Fibroblast of lung (primary cell): ENCODE measurements at regions not wholly inside any gene's neighbourhood (a gene's known extent, or its start where the extent isn't known, plus 50 kb on each side); places are given as distances from the start of the nearest gene placed in this dataset.
"Not testable (repeated sequence)": the region's sequence is repeated elsewhere in the genome, so short reads cannot be mapped to it uniquely, and the experiment has no call there.

Experiments
- EZH2 ChIP-seq: IDR thresholded peaks from 2 replicates; pipeline ENCODE4 v1.5.1; 2012; ENCODE audit warnings: low read length, control low read depth, mild to moderate bottlenecking; ENCODE audit errors: missing control alignments
- TF ChIP-seq, protein P1 (sequence below), 2 donors: IDR thresholded peaks in 1 of 2; conservative IDR thresholded peaks in 1 of 2; 1 replicate in 1 of 2; 2 replicates in 1 of 2; pipeline ENCODE4 v1.5.1; 2011 to 2012; ENCODE audit warnings: low read length in 2 of 2, control low read depth in 1 of 2, inconsistent platforms in 1 of 2, low read depth in 1 of 2, mild to moderate bottlenecking in 1 of 2

- TF ChIP-seq, protein P1, sequence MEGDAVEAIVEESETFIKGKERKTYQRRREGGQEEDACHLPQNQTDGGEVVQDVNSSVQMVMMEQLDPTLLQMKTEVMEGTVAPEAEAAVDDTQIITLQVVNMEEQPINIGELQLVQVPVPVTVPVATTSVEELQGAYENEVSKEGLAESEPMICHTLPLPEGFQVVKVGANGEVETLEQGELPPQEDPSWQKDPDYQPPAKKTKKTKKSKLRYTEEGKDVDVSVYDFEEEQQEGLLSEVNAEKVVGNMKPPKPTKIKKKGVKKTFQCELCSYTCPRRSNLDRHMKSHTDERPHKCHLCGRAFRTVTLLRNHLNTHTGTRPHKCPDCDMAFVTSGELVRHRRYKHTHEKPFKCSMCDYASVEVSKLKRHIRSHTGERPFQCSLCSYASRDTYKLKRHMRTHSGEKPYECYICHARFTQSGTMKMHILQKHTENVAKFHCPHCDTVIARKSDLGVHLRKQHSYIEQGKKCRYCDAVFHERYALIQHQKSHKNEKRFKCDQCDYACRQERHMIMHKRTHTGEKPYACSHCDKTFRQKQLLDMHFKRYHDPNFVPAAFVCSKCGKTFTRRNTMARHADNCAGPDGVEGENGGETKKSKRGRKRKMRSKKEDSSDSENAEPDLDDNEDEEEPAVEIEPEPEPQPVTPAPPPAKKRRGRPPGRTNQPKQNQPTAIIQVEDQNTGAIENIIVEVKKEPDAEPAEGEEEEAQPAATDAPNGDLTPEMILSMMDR (conservative IDR thresholded peaks at IDR 0.05 in 1 of 2, IDR thresholded peaks at IDR 0.05 in 1 of 2; ENCODE audit: low read depth in 1 of 2, low read length in 2 of 2): not testable (repeated sequence)
- not testable (repeated sequence) for TF ChIP-seq EZH2
These were observed 76.1 kb upstream of the CRIM1 start for GRCh38 chr2:36279506-36279905.
